ENCODE measurements at regions not wholly inside any gene's neighbourhood (a gene's known extent, or its start where the extent isn't known, plus 50 kb on each side); places are given as distances from the start of the nearest gene placed in this dataset.
"Not testable (repeated sequence)": the region's sequence is repeated elsewhere in the genome, so short reads cannot be mapped to it uniquely, and the experiment has no call there.

GRCh38 chr2:67755156-67755882 lies 307.5 kb downstream of the C1D start:
- in situ Hi-C loops (cut with MboI; ENCODE audit: low sequenced_read_pairs): no loop called here

GRCh38 chr2:67760995-67761394 lies 301.8 kb downstream of the C1D start:
- in situ Hi-C loops (cut with MboI; ENCODE audit: low sequenced_read_pairs): no loop called here

GRCh38 chr2:67771380-67771779 lies 291.4 kb downstream of the C1D start:
- in situ Hi-C loops (cut with MboI; ENCODE audit: low sequenced_read_pairs): no loop called here

GRCh38 chr2:67772216-67773170 lies 290.3 kb downstream of the C1D start:
- in situ Hi-C loops (cut with MboI; ENCODE audit: low sequenced_read_pairs): no loop called here

GRCh38 chr2:67773851-67774250 lies 289.0 kb downstream of the C1D start:
- in situ Hi-C loops (cut with MboI; ENCODE audit: low sequenced_read_pairs): no loop called here

- in situ Hi-C loops (cut with MboI; ENCODE audit: low sequenced_read_pairs): no loop called here
Measured at GRCh38 chr2:67776276-67776675, 286.5 kb downstream of the C1D start.

GRCh38 chr2:67777010-67777409 lies 285.8 kb downstream of the C1D start:
- in situ Hi-C loops (cut with MboI; ENCODE audit: low sequenced_read_pairs): no loop called here

- in situ Hi-C loops (cut with MboI; ENCODE audit: low sequenced_read_pairs): no loop called here
Measured at GRCh38 chr2:67777836-67778429, 284.9 kb downstream of the C1D start.

GRCh38 chr2:67780841-67781240 lies 282.0 kb downstream of the C1D start:
- in situ Hi-C loops (cut with MboI; ENCODE audit: low sequenced_read_pairs): not testable (repeated sequence)

- in situ Hi-C loops (cut with MboI; ENCODE audit: low sequenced_read_pairs): no loop called here
Measured at GRCh38 chr2:67782443-67782842, 280.4 kb downstream of the C1D start.

- in situ Hi-C loops (cut with MboI; ENCODE audit: low sequenced_read_pairs): no loop called here
Measured at GRCh38 chr2:67783026-67783425, 279.8 kb downstream of the C1D start.

GRCh38 chr2:67790622-67791021 lies 272.2 kb downstream of the C1D start:
- in situ Hi-C loops (cut with MboI; ENCODE audit: low sequenced_read_pairs): no loop called here

- in situ Hi-C loops (cut with MboI; ENCODE audit: low sequenced_read_pairs): no loop called here
Measured at GRCh38 chr2:67792191-67792590, 270.6 kb downstream of the C1D start.

GRCh38 chr2:67792681-67793091 lies 270.1 kb downstream of the C1D start:
- in situ Hi-C loops (cut with MboI; ENCODE audit: low sequenced_read_pairs): no loop called here

- in situ Hi-C loops (cut with MboI; ENCODE audit: low sequenced_read_pairs): no loop called here
Measured at GRCh38 chr2:67797801-67798540, 264.8 kb downstream of the C1D start.

GRCh38 chr2:67798541-67799160 lies 264.2 kb downstream of the C1D start:
- in situ Hi-C loops (cut with MboI; ENCODE audit: low sequenced_read_pairs): no loop called here

GRCh38 chr2:67799886-67800285 lies 262.9 kb downstream of the C1D start:
- in situ Hi-C loops (cut with MboI; ENCODE audit: low sequenced_read_pairs): no loop called here

GRCh38 chr2:67802291-67802690 lies 260.5 kb downstream of the C1D start:
- in situ Hi-C loops (cut with MboI; ENCODE audit: low sequenced_read_pairs): no loop called here

- in situ Hi-C loops (cut with MboI; ENCODE audit: low sequenced_read_pairs): no loop called here
Measured at GRCh38 chr2:67802824-67803223, 260.0 kb downstream of the C1D start.

GRCh38 chr2:67806816-67807215 lies 256.0 kb downstream of the C1D start:
- in situ Hi-C loops (cut with MboI; ENCODE audit: low sequenced_read_pairs): no loop called here
